PC-3 (cell line): ENCODE measurements at regions not wholly inside any gene's neighbourhood (a gene's known extent, or its start where the extent isn't known, plus 50 kb on each side); places are given as distances from the start of the nearest gene placed in this dataset.

Experiments used
- CTCF ChIP-seq: fragments of 300-600 bp; sonication (generic); conservative IDR thresholded peaks from 2 replicates; pipeline ENCODE4 v1.5.1; 2017; ENCODE audit warnings: antibody characterized with exemption, low read depth, mild to moderate bottlenecking, low read length
- EZH2 ChIP-seq: fragments of 300-600 bp; sonication (generic); IDR thresholded peaks from one replicate; pipeline ENCODE4 v1.6.1; 2017; ENCODE audit warnings: antibody characterized with exemption, mild to moderate bottlenecking, low read length; ENCODE audit not compliant: unreplicated experiment
- EZH2phosphoT487 ChIP-seq: fragments of 300-600 bp; sonication (generic); IDR thresholded peaks from 2 replicates; pipeline ENCODE4 v1.6.1; 2018; ENCODE audit warnings: mild to moderate bottlenecking, antibody characterized with exemption, low read length, borderline replicate concordance

- TF ChIP-seq EZH2 (no peak), CTCF (no peak), EZH2phosphoT487 (no peak)
Measured at GRCh38 chr5:18379189-18379588, 744.9 kb downstream of the TAF11L14 start.
